ENCODE measurements at regions not wholly inside any gene's neighbourhood (a gene's known extent, or its start where the extent isn't known, plus 50 kb on each side); places are given as distances from the start of the nearest gene placed in this dataset.

- DNase-seq (ENCODE audit: low spot score) = no peak
- H3K4me3 ChIP-seq = no peak overlapping the region
- H3K27ac ChIP-seq = no peak overlapping the region
- no peak for TF ChIP-seq CTCF (IDR thresholded peaks at IDR 0.05)
Observed at GRCh38 chr18:71727909-71728308, 816.2 kb downstream of the CBLN2 start.

- Histone ChIP-seq H3K4me3 (no peak overlapping the region), H3K27ac (no peak overlapping the region)
- TF ChIP-seq CTCF (IDR thresholded peaks at IDR 0.05) = no peak
- no peak for DNase-seq (ENCODE audit: low spot score)
Observed at GRCh38 chr18:71725256-71725655, 818.9 kb downstream of the CBLN2 start.

- Histone ChIP-seq H3K4me3 (no peak overlapping the region), H3K27ac (no peak overlapping the region)
- no peak for TF ChIP-seq CTCF (IDR thresholded peaks at IDR 0.05)
- DNase-seq (ENCODE audit: low spot score) = no peak
Observed at GRCh38 chr18:71707985-71708500, 836.1 kb downstream of the CBLN2 start.

- TF ChIP-seq CTCF (IDR thresholded peaks at IDR 0.05) = no peak
- Histone ChIP-seq H3K27ac (no peak overlapping the region), H3K4me3 (no peak overlapping the region)
- no peak for DNase-seq (ENCODE audit: low spot score)
Observed at GRCh38 chr18:71707400-71707799, 836.7 kb downstream of the CBLN2 start.

GRCh38 chr18:71689416-71690160 is 854.6 kb downstream of the CBLN2 start:
- DNase-seq (ENCODE audit: low spot score) = no peak
- Histone ChIP-seq H3K27ac (no peak overlapping the region), H3K4me3 (no peak overlapping the region)
- TF ChIP-seq CTCF (IDR thresholded peaks at IDR 0.05) = no peak

GRCh38 chr18:71682591-71682990 is 861.6 kb downstream of the CBLN2 start:
- no peak overlapping the region for H3K27ac ChIP-seq
- H3K4me3 ChIP-seq = no peak overlapping the region
- no peak for TF ChIP-seq CTCF (IDR thresholded peaks at IDR 0.05)
- DNase-seq (ENCODE audit: low spot score) = no peak

- no peak overlapping the region for H3K4me3 ChIP-seq
- TF ChIP-seq CTCF (IDR thresholded peaks at IDR 0.05) = no peak
- DNase-seq (ENCODE audit: low spot score) = no peak
- no peak overlapping the region for H3K27ac ChIP-seq
Observed at GRCh38 chr18:71678144-71678543, 866.0 kb downstream of the CBLN2 start.
